H1 (cell line): ENCODE measurements at regions not wholly inside any gene's neighbourhood (a gene's known extent, or its start where the extent isn't known, plus 50 kb on each side); places are given as distances from the start of the nearest gene placed in this dataset.

Experiments
- CTCF ChIA-PET: fragments of 300-600 bp; sonication (Branson Sonifier 250); formaldehyde crosslinking; loops from one replicate; lab custom pipeline; 2021; ENCODE audit not compliant: partially characterized antibody; lab: Charles Lee
- POLR2A ChIA-PET: fragments of 300-600 bp; sonication (Branson Sonifier 250); formaldehyde crosslinking; loops from one replicate; lab custom pipeline; 2021; ENCODE audit warnings: inconsistent platforms; ENCODE audit not compliant: partially characterized antibody; lab: Charles Lee
- DNase-seq, 2 experiments: peaks; one replicate each; pipeline versions ENCODE4 v3.0.0 to v3.0.0-alpha.2; 2010 to 2022; ENCODE audit warnings: low spot score in 2 of 2, low read depth in 1 of 2, mixed read lengths in 1 of 2
- FAIRE-seq: peaks from 2 replicates; lab custom pipeline; 2011; peaks lifted over from hg19 to GRCh38; lab: Jason Lieb, UNC
- H2AFZ ChIP-seq: 2 replicates; pipeline ENCODE4 v1.8.1; 2012; ENCODE audit warnings: low read length, inconsistent platforms
- H2AK5ac ChIP-seq: 2 replicates; pipeline ENCODE4 v1.6.1; 2013; ENCODE audit warnings: low read depth, low read length
- H2BK120ac ChIP-seq: replicated peaks from 2 replicates; pipeline ENCODE3; 2013; ENCODE audit warnings: low read depth, low read length, inconsistent platforms
- H2BK12ac ChIP-seq: 2 replicates; pipeline ENCODE4 v1.6.1; 2013; ENCODE audit warnings: low read depth, low read length
- H2BK15ac ChIP-seq: 2 replicates; pipeline ENCODE4 v1.6.1; 2013; ENCODE audit warnings: low read length
- H2BK20ac ChIP-seq: 2 replicates; pipeline ENCODE4 v1.6.1; 2013; ENCODE audit warnings: low read length
- H2BK5ac ChIP-seq: 2 replicates; pipeline ENCODE4 v1.6.1; 2013; ENCODE audit warnings: low read depth, low read length
- H3K14ac ChIP-seq: 2 replicates; pipeline ENCODE4 v1.6.1; 2013; ENCODE audit warnings: inconsistent platforms; ENCODE audit not compliant: insufficient read length
- H3K18ac ChIP-seq: 2 replicates; pipeline ENCODE4 v1.6.1; 2013; ENCODE audit warnings: low read length; ENCODE audit errors: extremely low read depth
- H3K23ac ChIP-seq: 2 replicates; pipeline ENCODE4 v1.6.1; 2013; ENCODE audit warnings: inconsistent platforms; ENCODE audit not compliant: insufficient read length
- H3K23me2 ChIP-seq: 2 replicates; pipeline ENCODE4 v1.6.1; 2013; ENCODE audit warnings: low read depth, low read length
- H3K27ac ChIP-seq: 2 replicates; pipeline ENCODE4 v1.6.1; 2011; ENCODE audit warnings: low read depth, low read length, inconsistent platforms
- H3K27me3 ChIP-seq, 4 experiments: replicated peaks in 1 of 4; 1 replicate in 1 of 4; 2 replicates in 3 of 4; pipeline versions ENCODE4 v1.6.1 to v1.8.1; 2011 to 2013; ENCODE audit warnings: low read length in 3 of 4, mild to moderate bottlenecking in 3 of 4, inconsistent platforms in 2 of 4, mixed read lengths in 2 of 4, moderate library complexity in 1 of 4; ENCODE audit not compliant: control insufficient read depth in 3 of 4, insufficient read depth in 3 of 4; ENCODE audit errors: extremely low read depth in 1 of 4
- H3K36me3 ChIP-seq, 4 experiments: 2 replicates each; pipeline versions ENCODE4 v1.6.1 to v1.8.1; 2011 to 2013; ENCODE audit warnings: mild to moderate bottlenecking in 4 of 4, low read length in 3 of 4, moderate library complexity in 2 of 4, control low read depth in 1 of 4, inconsistent platforms in 1 of 4; ENCODE audit not compliant: insufficient read depth in 4 of 4, control insufficient read depth in 2 of 4
- H3K4ac ChIP-seq: replicated peaks from 2 replicates; pipeline ENCODE3; 2013; ENCODE audit warnings: low read length, low read depth, mixed read lengths, inconsistent platforms; ENCODE audit not compliant: insufficient read length
- H3K4me1 ChIP-seq, 4 experiments: replicated peaks in 1 of 4; 1 replicate in 1 of 4; 2 replicates in 3 of 4; pipeline versions ENCODE4 v1.6.1 to v1.8.1; 2011 to 2013; ENCODE audit warnings: low read length in 3 of 4, inconsistent platforms in 2 of 4, mixed read lengths in 1 of 4; ENCODE audit not compliant: insufficient read depth in 4 of 4, control insufficient read depth in 3 of 4
- H3K4me2 ChIP-seq, 2 experiments: 2 replicates each; pipeline versions ENCODE4 v1.6.1 to v1.8.1; 2011 to 2013; ENCODE audit warnings: low read depth in 2 of 2, low read length in 2 of 2, control low read depth in 1 of 2, inconsistent platforms in 1 of 2, mild to moderate bottlenecking in 1 of 2; ENCODE audit not compliant: insufficient read depth in 1 of 2
- H3K4me3 ChIP-seq, 4 experiments: fragments of 200-600, 300-600 bp in 1 of 4; sonication (generic), shearing (Covaris generic), sonication (Bioruptor Twin) in 1 of 4; 2 replicates each; pipeline versions ENCODE4 v1.5.1 to v1.8.1; 2011 to 2016; ENCODE audit warnings: low read length in 4 of 4, low read depth in 3 of 4, control low read depth in 2 of 4, inconsistent platforms in 2 of 4, mild to moderate bottlenecking in 2 of 4, mixed read lengths in 1 of 4, moderate library complexity in 1 of 4; ENCODE audit not compliant: insufficient read depth in 2 of 4; ENCODE audit errors: extremely low read depth in 1 of 4
- H3K56ac ChIP-seq: replicated peaks from 2 replicates; pipeline ENCODE3; 2013; ENCODE audit warnings: low read depth, mild to moderate bottlenecking, mixed read lengths, low read length, inconsistent platforms; ENCODE audit not compliant: insufficient read length
- H3K79me1 ChIP-seq: 2 replicates; pipeline ENCODE4 v1.6.1; 2013; ENCODE audit warnings: low read depth, low read length, control low read depth
- H3K79me2 ChIP-seq, 2 experiments: 2 replicates each; pipeline versions ENCODE4 v1.6.1 to v1.8.1; 2012 to 2013; ENCODE audit warnings: low read length in 2 of 2, mild to moderate bottlenecking in 2 of 2, inconsistent platforms in 1 of 2; ENCODE audit not compliant: insufficient read depth in 2 of 2, control insufficient read depth in 1 of 2
- H3K9ac ChIP-seq, 4 experiments: replicated peaks in 1 of 4; 1 replicate in 1 of 4; 2 replicates in 3 of 4; pipeline versions ENCODE4 v1.6.1 to v1.8.1; 2011 to 2013; ENCODE audit warnings: low read depth in 3 of 4, low read length in 3 of 4, control low read depth in 2 of 4, mild to moderate bottlenecking in 2 of 4, moderate library complexity in 2 of 4, inconsistent platforms in 1 of 4; ENCODE audit errors: extremely low read depth in 1 of 4
- H3K9me3 ChIP-seq, 2 experiments: 2 replicates each; pipeline versions ENCODE4 v1.6.1 to v1.8.1; 2012 to 2013; ENCODE audit warnings: mild to moderate bottlenecking in 2 of 2, moderate library complexity in 2 of 2, control low read depth in 1 of 2, inconsistent platforms in 1 of 2, low read depth in 1 of 2, low read length in 1 of 2, mixed read lengths in 1 of 2; ENCODE audit not compliant: insufficient read depth in 2 of 2
- H4K20me1 ChIP-seq, 2 experiments: replicated peaks in 1 of 2; 2 replicates each; pipeline versions ENCODE3 to v1.8.1; 2011 to 2013; ENCODE audit warnings: inconsistent platforms in 2 of 2, low read length in 2 of 2, mild to moderate bottlenecking in 1 of 2; ENCODE audit not compliant: insufficient read depth in 2 of 2, control insufficient read depth in 1 of 2
- H4K5ac ChIP-seq: 2 replicates; pipeline ENCODE4 v1.6.1; 2013; ENCODE audit warnings: low read length, low read depth, mixed read lengths, inconsistent platforms; ENCODE audit not compliant: insufficient read length
- H4K8ac ChIP-seq: 2 replicates; pipeline ENCODE4 v1.8.0; 2013; ENCODE audit warnings: mild to moderate bottlenecking, moderate library complexity, low read length, inconsistent platforms; ENCODE audit not compliant: insufficient read depth; ENCODE audit errors: extremely low read depth
- H4K91ac ChIP-seq: replicated peaks from 2 replicates; pipeline ENCODE3; 2013; ENCODE audit warnings: low read length, mixed read lengths, inconsistent platforms; ENCODE audit not compliant: insufficient read length
- WGBS, 2 experiments: shearing (Covaris generic) in 1 of 2; methylation state at CpG; one replicate each; pipeline versions ENCODE4 v1.1.6 to v1.1.7; 2013 to 2015; ENCODE audit warnings: low lambda C conversion rate in 2 of 2, mixed read lengths in 2 of 2, inconsistent platforms in 1 of 2, low coverage in 1 of 2, missing lambda C conversion rate in 1 of 2; ENCODE audit not compliant: insufficient replicate concordance in 2 of 2, insufficient coverage in 1 of 2, insufficient read length in 1 of 2; ENCODE audit errors: extremely low coverage in 1 of 2, missing lambda C conversion rate in 1 of 2; 5-methylcytosine and 5-hydroxymethylcytosine counted together
- TF ChIP-seq, protein P1 (sequence below): IDR thresholded peaks from 2 replicates; pipeline ENCODE4 v1.6.1; 2011; ENCODE audit warnings: low read length, improper control_type of control experiment

DNA sequence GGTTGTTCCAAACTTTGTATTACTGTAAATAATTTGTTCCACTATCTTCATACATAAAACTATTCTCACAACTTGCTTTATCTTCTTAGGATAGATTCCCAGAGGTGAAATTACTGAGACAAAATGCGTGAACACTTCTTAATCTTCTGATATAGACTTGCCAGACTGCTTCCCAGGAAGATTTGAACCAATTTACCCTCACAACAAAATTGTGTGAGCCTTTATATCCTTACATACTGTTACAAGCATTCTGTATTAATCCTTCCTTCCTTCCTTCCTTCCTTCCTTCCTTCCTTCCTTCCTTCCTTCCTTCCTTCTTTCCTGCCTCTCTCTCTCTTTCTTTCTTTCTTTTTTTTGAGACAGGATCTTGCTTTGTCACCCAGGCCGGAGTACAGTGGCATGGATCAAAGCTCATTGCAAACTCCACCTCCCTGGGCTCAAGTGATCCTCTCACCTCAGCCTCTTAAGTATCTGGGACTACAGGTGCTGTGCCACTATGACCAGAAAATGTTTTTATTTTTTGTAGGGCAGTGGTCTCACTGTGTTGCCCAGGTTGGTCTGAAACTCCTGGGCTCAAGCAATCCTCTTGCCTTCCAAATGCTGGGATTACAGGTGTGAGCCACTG, 57.1 kb upstream of the SSR3 start:
- Histone ChIP-seq H2BK20ac (no peak overlapping the region), H3K23me2 (no peaks in the 10 kb centered on the region), H4K8ac (no peak overlapping the region), H3K79me1 (no peaks in the 10 kb centered on the region), H2BK12ac (no peak overlapping the region), H3K9ac (no peak overlapping the region), H3K36me3 (no peaks in the 10 kb centered on the region), H2BK120ac (no peak overlapping the region), H3K14ac (no peak overlapping the region), H2AK5ac (no peak overlapping the region), H3K18ac (no peak overlapping the region), H3K27me3 (no peaks in the 10 kb centered on the region), H3K4me1 (no peaks in the 10 kb centered on the region; a peak in 1 of 7 replicates), H2BK15ac (no peak overlapping the region), H2BK5ac (no peak overlapping the region), H3K23ac (no peak overlapping the region), H3K79me2 (no peaks in the 10 kb centered on the region), H4K5ac (no peak overlapping the region), H3K27ac (no peak overlapping the region), H2AFZ (0 out of 2 replicates have a peak overlapping the region, but pooled peaks have one; percentile 29), H3K4ac (no peak overlapping the region), H4K91ac (no peak overlapping the region), H3K56ac (no peak overlapping the region), H4K20me1 (no peaks in the 10 kb centered on the region), H3K4me2 (no peak overlapping the region), H3K4me3 (no peak overlapping the region), H3K9me3 (no peaks in the 10 kb centered on the region)
- no peak for FAIRE-seq
- ChIA-PET CTCF (no interaction called here), POLR2A (no interaction called here)
- WGBS, 2 experiments, result 79% methylated on average over 2 of the region's 2 CpGs; no CpG with 5 or more reads in 1 of the 2 experiments
- TF ChIP-seq, protein P1, sequence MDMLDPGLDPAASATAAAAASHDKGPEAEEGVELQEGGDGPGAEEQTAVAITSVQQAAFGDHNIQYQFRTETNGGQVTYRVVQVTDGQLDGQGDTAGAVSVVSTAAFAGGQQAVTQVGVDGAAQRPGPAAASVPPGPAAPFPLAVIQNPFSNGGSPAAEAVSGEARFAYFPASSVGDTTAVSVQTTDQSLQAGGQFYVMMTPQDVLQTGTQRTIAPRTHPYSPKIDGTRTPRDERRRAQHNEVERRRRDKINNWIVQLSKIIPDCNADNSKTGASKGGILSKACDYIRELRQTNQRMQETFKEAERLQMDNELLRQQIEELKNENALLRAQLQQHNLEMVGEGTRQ, result no peak
- DNase-seq, result no peak
